ENCODE measurements at regions not wholly inside any gene's neighbourhood (a gene's known extent, or its start where the extent isn't known, plus 50 kb on each side); places are given as distances from the start of the nearest gene placed in this dataset.
"Not testable (repeated sequence)": the region's sequence is repeated elsewhere in the genome, so short reads cannot be mapped to it uniquely, and the experiment has no call there.

- TF ChIP-seq CTCF (IDR thresholded peaks at IDR 0.05; ENCODE audit: insufficient read depth, low read length), result no peak
- DNase-seq (ENCODE audit: low read depth), result no peak
These were observed 290.3 kb upstream of the VWC2 start for GRCh38 chr7:49483142-49483541.

GRCh38 chr7:49486974-49487829, 286.2 kb upstream of the VWC2 start:
- no peak for TF ChIP-seq CTCF (IDR thresholded peaks at IDR 0.05; ENCODE audit: insufficient read depth, low read length)
- DNase-seq (ENCODE audit: low read depth), result no peak
- no peak overlapping the region for H3K4me3 ChIP-seq (ENCODE audit: low read depth, low read length)

More at GRCh38 chr7:49483142-49483541, 290.3 kb upstream of the VWC2 start:
- no peak overlapping the region for H3K4me3 ChIP-seq (ENCODE audit: low read depth, low read length)

GRCh38 chr7:49487830-49488140, 285.7 kb upstream of the VWC2 start:
- H3K4me3 ChIP-seq (ENCODE audit: low read depth, low read length), result no peak overlapping the region
- DNase-seq (ENCODE audit: low read depth), result no peak
- TF ChIP-seq CTCF (IDR thresholded peaks at IDR 0.05; ENCODE audit: insufficient read depth, low read length), result no peak

GRCh38 chr7:49488573-49488972, 284.9 kb upstream of the VWC2 start:
- no peak for TF ChIP-seq CTCF (IDR thresholded peaks at IDR 0.05; ENCODE audit: insufficient read depth, low read length)
- no peak for DNase-seq (ENCODE audit: low read depth)
- no peak overlapping the region for H3K4me3 ChIP-seq (ENCODE audit: low read depth, low read length)

GRCh38 chr7:49497471-49497870, 276.0 kb upstream of the VWC2 start:
- no peak for TF ChIP-seq CTCF (IDR thresholded peaks at IDR 0.05; ENCODE audit: insufficient read depth, low read length)
- DNase-seq (ENCODE audit: low read depth), result no peak

GRCh38 chr7:49500741-49501140, 272.7 kb upstream of the VWC2 start:
- DNase-seq (ENCODE audit: low read depth), result no peak
- no peak for TF ChIP-seq CTCF (IDR thresholded peaks at IDR 0.05; ENCODE audit: insufficient read depth, low read length)
- H3K4me3 ChIP-seq (ENCODE audit: low read depth, low read length), result no peak overlapping the region

More at GRCh38 chr7:49497471-49497870, 276.0 kb upstream of the VWC2 start:
- no peak overlapping the region for H3K4me3 ChIP-seq (ENCODE audit: low read depth, low read length)

- not testable (repeated sequence) for H3K4me3 ChIP-seq (ENCODE audit: low read depth, low read length); DNase-seq (ENCODE audit: low read depth)
These were observed 266.2 kb upstream of the VWC2 start for GRCh38 chr7:49507206-49507605.

All from fibroblast of the aortic adventitia (primary cell).